IMR-90 (cell line): ENCODE measurements at regions not wholly inside any gene's neighbourhood (a gene's known extent, or its start where the extent isn't known, plus 50 kb on each side); places are given as distances from the start of the nearest gene placed in this dataset.

ENCODE experiments used
- ATAC-seq: fragments of 200-7000 bp; cut with Tn5 transposase; 2 replicates; pipeline ENCODE4 v1.9.1; 2020; ENCODE audit warnings: low read depth, mild to moderate bottlenecking, moderate library complexity
- BruUV-seq: library from RNA; stranded (reverse); fragments of 400-500 nt; replicated peaks from 2 replicates; lab custom pipeline; 2021; lab: Mats Ljungman, UMichigan
- CTCF ChIA-PET: fragments of 300-600 bp; formaldehyde crosslinking; extraction: SDS; loops from one replicate; lab custom pipeline; 2021; ENCODE audit warnings: antibody characterized with exemption; lab: Yijun Ruan, JAX
- POLR2A ChIA-PET: fragments of 300-600 bp; sonication (Branson Sonifier 250); formaldehyde crosslinking; loops from one replicate; lab custom pipeline; 2022; ENCODE audit warnings: antibody characterized with exemption; ENCODE audit not compliant: unreplicated experiment; lab: Charles Lee
- DNase-seq: peaks from one replicate; pipeline ENCODE4 v3.0.0; 2013
- H2AFZ ChIP-seq: replicated peaks from 2 replicates; pipeline ENCODE3; 2013; ENCODE audit warnings: low read length, mild to moderate bottlenecking; ENCODE audit not compliant: poor library complexity
- H2AK5ac ChIP-seq: 2 replicates; pipeline ENCODE4 v1.6.1; 2013; ENCODE audit warnings: low read depth, low read length, inconsistent platforms
- H2AK9ac ChIP-seq: replicated peaks from 2 replicates; pipeline ENCODE3; 2013; ENCODE audit warnings: mild to moderate bottlenecking, low read depth, low read length, moderate library complexity; ENCODE audit not compliant: poor library complexity
- H2BK120ac ChIP-seq: 2 replicates; pipeline ENCODE4 v1.6.1; 2013; ENCODE audit warnings: low read depth, low read length, inconsistent platforms
- H2BK15ac ChIP-seq: 3 replicates; pipeline ENCODE4 v1.6.1; 2013; ENCODE audit warnings: low read depth, low read length, inconsistent platforms
- H2BK20ac ChIP-seq: 2 replicates; pipeline ENCODE4 v1.6.1; 2013; ENCODE audit warnings: low read depth, mild to moderate bottlenecking, inconsistent platforms, low read length, moderate library complexity
- H2BK5ac ChIP-seq: 2 replicates; pipeline ENCODE4 v1.6.1; 2013; ENCODE audit warnings: mild to moderate bottlenecking, low read depth, low read length, inconsistent platforms; ENCODE audit not compliant: poor library complexity, severe bottlenecking
- H3K14ac ChIP-seq: replicated peaks from 2 replicates; pipeline ENCODE4 v1.6.1; 2013; ENCODE audit warnings: low read depth, low read length, inconsistent platforms
- H3K18ac ChIP-seq: 2 replicates; pipeline ENCODE4 v1.6.1; 2013; ENCODE audit warnings: low read depth, low read length, control low read depth
- H3K23ac ChIP-seq: 2 replicates; pipeline ENCODE4 v1.6.1; 2013; ENCODE audit warnings: low read depth, low read length, inconsistent platforms
- H3K27ac ChIP-seq: 2 replicates; pipeline ENCODE4 v1.5.1; 2013; ENCODE audit warnings: mild to moderate bottlenecking, control low read depth, low read length; ENCODE audit not compliant: insufficient read depth
- H3K27me3 ChIP-seq: 2 replicates; pipeline ENCODE4 v1.6.1; 2013; ENCODE audit warnings: low read length; ENCODE audit not compliant: control insufficient read depth, insufficient read depth
- H3K36me3 ChIP-seq: 2 replicates; pipeline ENCODE4 v1.6.1; 2013; ENCODE audit warnings: low read length, mixed read lengths; ENCODE audit not compliant: control insufficient read depth, insufficient read depth
- H3K4ac ChIP-seq: 2 replicates; pipeline ENCODE4 v1.6.1; 2013; ENCODE audit warnings: low read depth, low read length, inconsistent platforms
- H3K4me1 ChIP-seq: 2 replicates; pipeline ENCODE4 v1.6.1; 2013; ENCODE audit warnings: low read length, mixed read lengths; ENCODE audit not compliant: control insufficient read depth, insufficient read depth
- H3K4me2 ChIP-seq: 2 replicates; pipeline ENCODE4 v1.6.1; 2013; ENCODE audit warnings: low read depth, mild to moderate bottlenecking, control low read depth, low read length, moderate library complexity
- H3K4me3 ChIP-seq: 2 replicates; pipeline ENCODE4 v1.5.1; 2013; ENCODE audit warnings: low read depth, mild to moderate bottlenecking, control low read depth, low read length, moderate library complexity; ENCODE audit not compliant: insufficient read depth
- H3K56ac ChIP-seq: 2 replicates; pipeline ENCODE4 v1.6.1; 2013; ENCODE audit warnings: low read length, inconsistent platforms; ENCODE audit not compliant: insufficient read depth; ENCODE audit errors: extremely low read depth
- H3K79me1 ChIP-seq, 2 experiments: 2 replicates each; pipeline ENCODE4 v1.6.1; 2013; ENCODE audit warnings: low read length in 2 of 2, inconsistent platforms in 1 of 2, low read depth in 1 of 2
- H3K9ac ChIP-seq: 2 replicates; pipeline ENCODE4 v1.6.1; 2013; ENCODE audit warnings: low read depth, low read length, control low read depth
- H3K9me1 ChIP-seq: 2 replicates; pipeline ENCODE4 v1.6.1; 2013; ENCODE audit warnings: low read length, inconsistent platforms; ENCODE audit not compliant: insufficient read depth
- H3K9me3 ChIP-seq: 2 replicates; pipeline ENCODE4 v1.6.1; 2013; ENCODE audit warnings: low read length; ENCODE audit not compliant: control insufficient read depth, insufficient read depth
- H4K20me1 ChIP-seq: 2 replicates; pipeline ENCODE4 v1.6.1; 2013; ENCODE audit warnings: low read length, inconsistent platforms; ENCODE audit not compliant: insufficient read depth
- H4K5ac ChIP-seq: 2 replicates; pipeline ENCODE4 v1.6.1; 2013; ENCODE audit warnings: mild to moderate bottlenecking, low read depth, low read length, control low read depth
- H4K8ac ChIP-seq, 2 experiments: 2 replicates each; pipeline ENCODE4 v1.6.1; 2013; ENCODE audit warnings: low read depth in 2 of 2, low read length in 2 of 2, control low read depth in 1 of 2, inconsistent platforms in 1 of 2
- H4K91ac ChIP-seq: 2 replicates; pipeline ENCODE4 v1.6.1; 2013; ENCODE audit warnings: low read depth, low read length, inconsistent platforms; ENCODE audit not compliant: insufficient read depth
- BHLHE40 ChIP-seq: fragments of 150-350 bp; IDR thresholded peaks from 2 replicates; pipeline ENCODE4 v1.6.1; 2016; ENCODE audit warnings: mild to moderate bottlenecking, low read depth, low read length
- CEBPB ChIP-seq: IDR thresholded peaks from 2 replicates; pipeline ENCODE4 v1.6.1; 2012; ENCODE audit warnings: low read depth, low read length, improper control_type of control experiment
- CHD1 ChIP-seq: IDR thresholded peaks from 2 replicates; pipeline ENCODE4 v1.6.1; 2012; ENCODE audit warnings: low read depth, low read length, improper control_type of control experiment
- CTCF ChIP-seq: conservative IDR thresholded peaks from 2 replicates; pipeline ENCODE4 v1.5.1; 2012; ENCODE audit warnings: mild to moderate bottlenecking, low read depth, low read length, improper control_type of control experiment
- ELK1 ChIP-seq: fragments of 150-350 bp; IDR thresholded peaks from 2 replicates; pipeline ENCODE4 v1.6.1; 2016; ENCODE audit warnings: low read depth, mild to moderate bottlenecking, low read length, moderate library complexity, borderline replicate concordance
- FOS ChIP-seq: fragments of 150-350 bp; IDR thresholded peaks from 2 replicates; pipeline ENCODE4 v1.6.1; 2016; ENCODE audit warnings: low read depth, low read length
- MAFK ChIP-seq: IDR thresholded peaks from 2 replicates; pipeline ENCODE4 v1.6.1; 2012; ENCODE audit warnings: low read depth, low read length, improper control_type of control experiment
- MAZ ChIP-seq: IDR thresholded peaks from 2 replicates; pipeline ENCODE4 v1.6.1; 2012; ENCODE audit warnings: low read depth, mild to moderate bottlenecking, low read length, improper control_type of control experiment, moderate library complexity, borderline replicate concordance
- NFE2L2 ChIP-seq: fragments of 150-350 bp; IDR thresholded peaks from 2 replicates; pipeline ENCODE4 v1.6.1; 2016; ENCODE audit warnings: low read depth, mild to moderate bottlenecking, low read length
- POLR2A ChIP-seq: IDR thresholded peaks from 2 replicates; pipeline ENCODE4 v1.6.1; 2012; ENCODE audit warnings: mild to moderate bottlenecking, low read depth, low read length
- RAD21 ChIP-seq: IDR thresholded peaks from 2 replicates; pipeline ENCODE4 v1.6.1; 2012; ENCODE audit warnings: low read length, improper control_type of control experiment
- RCOR1 ChIP-seq: IDR thresholded peaks from 2 replicates; pipeline ENCODE4 v1.6.1; 2012; ENCODE audit warnings: mild to moderate bottlenecking, low read length, improper control_type of control experiment; ENCODE audit not compliant: insufficient replicate concordance
- RFX5 ChIP-seq: IDR thresholded peaks from 2 replicates; pipeline ENCODE4 v1.8.0; 2012; ENCODE audit warnings: low read depth, mild to moderate bottlenecking, low read length, moderate library complexity
- SMC3 ChIP-seq: fragments of 150-350 bp; IDR thresholded peaks from 2 replicates; pipeline ENCODE4 v1.6.1; 2016; ENCODE audit warnings: low read depth, mild to moderate bottlenecking, antibody characterized with exemption, low read length, moderate library complexity
- USF2 ChIP-seq: fragments of 150-350 bp; IDR thresholded peaks from 2 replicates; pipeline ENCODE4 v1.6.1; 2017; ENCODE audit warnings: mild to moderate bottlenecking, antibody characterized with exemption, low read length, low read depth
- WGBS, 2 experiments: methylation state at CpG; one replicate each; pipeline versions ENCODE4 v1.1.5 to v1.1.7; 2013; ENCODE audit warnings: missing lambda C conversion rate in 2 of 2; ENCODE audit not compliant: insufficient read length in 1 of 2; ENCODE audit errors: extremely low coverage in 2 of 2; 5-methylcytosine and 5-hydroxymethylcytosine counted together
- dilution Hi-C: fragments of 300-500 bp; cut with HindIII; formaldehyde crosslinking; loops from one replicate; pipeline ENCODE4 v1.14.3; 2018; ENCODE audit warnings: low sequenced_read_pairs; ENCODE audit not compliant: unreplicated experiment
- in situ Hi-C: fragments of 300-500 bp; cut with MboI; formaldehyde crosslinking; loops from 3 replicates; pipeline ENCODE4 v1.14.3; 2019; ENCODE audit warnings: low sequenced_read_pairs, inconsistent platforms, mixed read lengths
- intact Hi-C: fragments of 100-400 bp; cut with micrococcal nuclease; formaldehyde crosslinking; loops from 2 replicates; pipeline ENCODE4 v1.10.0; 2022

- no CpG with 5 or more reads among the region's 4 CpGs for WGBS, 2 experiments
- H3K18ac ChIP-seq: no peak overlapping the region
- H3K4me2 ChIP-seq: no peak overlapping the region
- no TSS peak for BruUV-seq
- H2AFZ ChIP-seq: no peak overlapping the region
- H3K36me3 ChIP-seq: no peaks in the 10 kb centered on the region
- H2BK5ac ChIP-seq: no peak overlapping the region
- in situ Hi-C loops (no loop called here), intact Hi-C loops (no loop called here), dilution Hi-C loops (no loop called here)
- CTCF ChIA-PET: no interaction called here
- H3K9me1 ChIP-seq: no peaks in the 10 kb centered on the region
- no peak overlapping the region for H3K23ac ChIP-seq
- no peak overlapping the region for H2AK5ac ChIP-seq
- no peak overlapping the region for H3K27ac ChIP-seq
- ATAC-seq (no peak), DNase-seq (no peak)
- no peak overlapping the region for H3K9ac ChIP-seq
- no peak overlapping the region for H3K4ac ChIP-seq
- TF ChIP-seq SMC3 (no peak), RCOR1 (no peak), CTCF (no peak), RFX5 (no peak), USF2 (no peak), ELK1 (no peak), POLR2A (no peak), CEBPB (no peak), FOS (no peak), RAD21 (no peak), BHLHE40 (no peak), MAZ (no peak), NFE2L2 (no peak), MAFK (no peak), CHD1 (no peak)
- H4K20me1 ChIP-seq: no peaks in the 10 kb centered on the region
- H4K91ac ChIP-seq: no peak overlapping the region
- peaks cover 4% of the 10 kb centered on the region for H3K9me3 ChIP-seq
- no peak overlapping the region for H2BK15ac ChIP-seq
- H4K5ac ChIP-seq: no peak overlapping the region
- H2BK120ac ChIP-seq: no peak overlapping the region
- POLR2A ChIA-PET: no interaction called here
- H2BK20ac ChIP-seq: no peak overlapping the region
- no peak overlapping the region for H4K8ac ChIP-seq
- H3K56ac ChIP-seq: no peak overlapping the region
- no peaks in the 10 kb centered on the region for H3K27me3 ChIP-seq
- H2AK9ac ChIP-seq: no peak overlapping the region
- no peak overlapping the region for H3K4me3 ChIP-seq
- no peaks in the 10 kb centered on the region for H3K4me1 ChIP-seq
- H3K79me1 ChIP-seq: no peaks in the 10 kb centered on the region
- H3K14ac ChIP-seq: no peak overlapping the region
Observed at GRCh38 chr2:211144974-211145665, 588.7 kb downstream of the CPS1 start.
